ENCODE measurements at regions not wholly inside any gene's neighbourhood (a gene's known extent, or its start where the extent isn't known, plus 50 kb on each side); places are given as distances from the start of the nearest gene placed in this dataset.

- no peak for DNase-seq
- intact Hi-C loops (cut with micrococcal nuclease), result no loop called here
- ATAC-seq, result no peak
Observed at GRCh38 chr17:13409455-13409854, 192.3 kb downstream of the HS3ST3A1 start.

- ATAC-seq (no peak), DNase-seq (no peak)
- intact Hi-C loops (cut with micrococcal nuclease), result no loop called here
Observed at GRCh38 chr17:13407381-13407780, 194.3 kb downstream of the HS3ST3A1 start.

- no peak for DNase-seq
- intact Hi-C loops (cut with micrococcal nuclease), result no loop called here
- ATAC-seq, result peak; percentile 74
Observed at GRCh38 chr17:13405807-13406206, 195.9 kb downstream of the HS3ST3A1 start.

- intact Hi-C loops (cut with micrococcal nuclease), result no loop called here
- DNase-seq (no peak), ATAC-seq (no peak)
Observed at GRCh38 chr17:13405080-13405479, 196.6 kb downstream of the HS3ST3A1 start.

GRCh38 chr17:13403982-13404946 lies 197.5 kb downstream of the HS3ST3A1 start:
- no peak for DNase-seq
- intact Hi-C loops (cut with micrococcal nuclease), result no loop called here
- peak; percentile 77 for ATAC-seq

- DNase-seq (no peak), ATAC-seq (no peak)
- intact Hi-C loops (cut with micrococcal nuclease), result no loop called here
Observed at GRCh38 chr17:13400491-13400890, 201.2 kb downstream of the HS3ST3A1 start.

GRCh38 chr17:13398853-13399252 lies 202.9 kb downstream of the HS3ST3A1 start:
- intact Hi-C loops (cut with micrococcal nuclease), result no loop called here
- peak; percentile 70 for ATAC-seq
- no peak for DNase-seq

GRCh38 chr17:13398091-13398490 lies 203.6 kb downstream of the HS3ST3A1 start:
- intact Hi-C loops (cut with micrococcal nuclease), result no loop called here
- no peak for ATAC-seq
- DNase-seq, result no peak

GRCh38 chr17:13395862-13396261 lies 205.9 kb downstream of the HS3ST3A1 start:
- DNase-seq (no peak), ATAC-seq (no peak)
- intact Hi-C loops (cut with micrococcal nuclease), result no loop called here

- no peak for ATAC-seq
- no peak for DNase-seq
- intact Hi-C loops (cut with micrococcal nuclease), result no loop called here
Observed at GRCh38 chr17:13395346-13395745, 206.4 kb downstream of the HS3ST3A1 start.

- peak; percentile 81 for ATAC-seq
- no peak for DNase-seq
Observed at GRCh38 chr17:13393841-13394710, 207.7 kb downstream of the HS3ST3A1 start.

GRCh38 chr17:13387952-13388351 lies 213.8 kb downstream of the HS3ST3A1 start:
- ATAC-seq (no peak), DNase-seq (no peak)
- intact Hi-C loops (cut with micrococcal nuclease), result no loop called here

More at GRCh38 chr17:13393841-13394710, 207.7 kb downstream of the HS3ST3A1 start:
- intact Hi-C loops (cut with micrococcal nuclease), result no loop called here

GRCh38 chr17:13387236-13387635 lies 214.5 kb downstream of the HS3ST3A1 start:
- DNase-seq, result no peak
- intact Hi-C loops (cut with micrococcal nuclease), result no loop called here
- ATAC-seq, result no peak

GRCh38 chr17:13385481-13385911 lies 216.2 kb downstream of the HS3ST3A1 start:
- DNase-seq, result no peak
- peak; percentile 25 for ATAC-seq
- intact Hi-C loops (cut with micrococcal nuclease), result no loop called here

GRCh38 chr17:13384626-13385025 lies 217.1 kb downstream of the HS3ST3A1 start:
- DNase-seq, result no peak
- intact Hi-C loops (cut with micrococcal nuclease), result no loop called here
- no peak for ATAC-seq

- peak; percentile 28 for ATAC-seq
- no peak for DNase-seq
- intact Hi-C loops (cut with micrococcal nuclease), result no loop called here
Observed at GRCh38 chr17:13378361-13378760, 223.4 kb downstream of the HS3ST3A1 start.

- intact Hi-C loops (cut with micrococcal nuclease), result no loop called here
- no peak for DNase-seq
- no peak for ATAC-seq
Observed at GRCh38 chr17:13374203-13375143, 227.3 kb downstream of the HS3ST3A1 start.

GRCh38 chr17:13372432-13372831 lies 229.3 kb downstream of the HS3ST3A1 start:
- ATAC-seq (peak; percentile 47), DNase-seq (no peak)
- intact Hi-C loops (cut with micrococcal nuclease), result no loop called here

- DNase-seq (no peak), ATAC-seq (no peak)
- intact Hi-C loops (cut with micrococcal nuclease), result no loop called here
Observed at GRCh38 chr17:13367154-13367553, 234.6 kb downstream of the HS3ST3A1 start.
